ENCODE measurements at regions not wholly inside any gene's neighbourhood (a gene's known extent, or its start where the extent isn't known, plus 50 kb on each side); places are given as distances from the start of the nearest gene placed in this dataset.
A peak's percentile ranks its signal among the peaks of the same experiment; 100 is the strongest.
"Not testable (repeated sequence)": the region's sequence is repeated elsewhere in the genome, so short reads cannot be mapped to it uniquely, and the experiment has no call there.

GRCh38 chr16:86337581-86338402, 172.5 kb upstream of the FOXF1 start:
- peak; percentile 5 for DNase-seq

GRCh38 chr16:86338403-86339115, 171.8 kb upstream of the FOXF1 start:
- no peak for DNase-seq

DNA sequence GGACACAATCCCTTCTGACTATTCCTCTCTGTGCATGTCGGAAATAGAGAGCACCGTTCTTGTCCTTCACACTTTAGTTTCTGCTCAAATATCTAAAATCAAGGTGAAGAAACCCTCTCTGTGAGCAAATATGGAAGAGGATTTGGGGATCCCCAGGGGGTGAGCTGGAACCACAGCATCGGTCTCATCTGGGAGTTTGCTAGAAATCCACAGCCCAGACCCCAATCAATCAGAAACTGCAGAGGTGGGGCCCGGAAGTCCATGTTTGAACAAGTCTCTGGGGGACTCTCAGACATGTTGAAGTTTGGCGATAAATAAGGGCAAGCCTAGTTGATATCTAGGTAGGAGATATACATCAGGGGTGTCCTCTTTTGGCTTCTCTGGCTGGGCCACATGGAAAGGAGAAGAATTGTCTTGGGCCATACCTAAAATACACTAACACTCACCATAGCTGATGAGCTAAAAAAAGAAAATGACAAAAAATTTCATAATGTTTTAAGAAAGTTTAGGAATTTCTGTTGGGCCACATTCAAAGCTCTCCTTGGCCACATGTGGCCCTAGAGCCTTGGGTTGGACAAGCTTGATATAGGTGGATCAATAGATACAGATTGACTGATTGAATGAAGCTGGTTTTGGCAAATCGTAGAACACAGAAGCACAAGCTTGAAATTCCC, 168.0 kb upstream of the FOXF1 start:
- no peak for DNase-seq

- no peak for DNase-seq
Measured at GRCh38 chr16:86343027-86343795, 167.1 kb upstream of the FOXF1 start.

GRCh38 chr16:86343796-86344585, 166.3 kb upstream of the FOXF1 start:
- no peak for DNase-seq

- DNase-seq, result no peak
Measured at GRCh38 chr16:86344586-86344871, 165.8 kb upstream of the FOXF1 start.

GRCh38 chr16:86344881-86345280, 165.4 kb upstream of the FOXF1 start:
- DNase-seq, result no peak

DNA sequence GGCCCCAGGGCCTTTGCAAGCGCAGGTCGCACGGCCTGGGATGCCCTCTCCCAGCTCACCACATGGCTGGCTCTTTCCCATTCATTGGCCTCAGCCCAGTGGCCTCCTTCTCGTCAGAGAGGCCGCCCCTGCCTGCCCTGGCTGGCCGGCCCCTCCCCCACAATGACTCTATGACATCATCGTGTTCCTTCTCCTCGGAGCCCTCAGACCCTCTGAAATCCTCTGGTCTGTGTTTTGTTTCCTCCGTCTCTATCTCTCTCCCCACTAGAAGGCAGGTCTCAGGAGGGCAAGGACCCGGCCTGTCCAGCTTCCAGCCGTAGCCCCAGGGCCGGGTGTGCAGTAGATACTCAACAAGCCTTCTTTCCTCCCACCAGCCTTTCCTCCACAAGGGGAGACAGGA, 164.8 kb upstream of the FOXF1 start:
- no peak for DNase-seq

- no peak for DNase-seq
Measured at GRCh38 chr16:86346034-86346433, 164.3 kb upstream of the FOXF1 start.

DNA sequence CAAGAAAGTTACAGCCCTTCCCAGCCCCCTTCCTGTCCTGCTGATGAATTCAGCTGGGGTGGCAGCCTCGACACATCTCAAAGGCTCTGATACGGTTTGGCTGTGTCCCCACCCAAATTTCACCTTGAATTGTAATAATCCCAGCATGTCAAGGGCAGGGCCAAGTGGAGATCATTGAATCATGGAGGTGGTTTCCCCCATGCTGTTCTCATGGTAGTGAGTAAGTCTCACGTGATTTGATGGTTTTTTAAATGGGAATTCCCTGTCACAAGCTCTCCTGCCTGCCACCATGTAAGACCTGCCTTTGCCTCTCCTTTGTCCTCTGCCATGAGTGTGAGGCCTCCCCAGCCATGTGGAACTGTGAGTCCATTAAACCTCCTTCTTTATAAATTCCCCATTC, 163.2 kb upstream of the FOXF1 start:
- DNase-seq, result no peak

GRCh38 chr16:86347916-86348555, 162.3 kb upstream of the FOXF1 start:
- DNase-seq, result no peak

DNA sequence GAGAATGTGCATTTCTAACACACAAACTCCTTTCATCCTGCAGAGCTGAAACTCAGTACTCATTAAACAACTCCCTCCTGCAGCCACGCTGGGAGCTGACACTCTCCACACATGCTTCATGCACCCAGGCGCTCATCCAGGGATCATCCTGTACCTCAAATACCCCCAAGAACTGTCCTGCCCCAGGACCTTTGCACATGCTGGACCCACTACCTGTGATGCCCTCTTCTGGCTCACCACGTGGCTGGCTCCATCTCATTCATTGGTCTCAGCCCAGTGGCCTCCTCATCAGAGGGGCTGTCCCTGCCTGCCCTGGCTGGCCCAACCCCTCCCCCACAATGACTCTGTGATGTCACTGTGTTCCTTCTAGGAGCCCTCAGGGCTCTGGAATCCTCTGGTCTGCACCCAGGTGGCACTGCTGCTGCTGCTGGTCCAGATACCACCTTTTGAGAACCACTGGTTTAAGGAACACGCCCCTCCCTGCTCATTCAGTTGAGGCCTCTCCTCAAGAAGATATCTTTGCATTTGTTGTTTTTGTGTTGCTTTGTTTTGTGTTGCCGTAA, 160.9 kb upstream of the FOXF1 start:
- no peak for DNase-seq

DNA sequence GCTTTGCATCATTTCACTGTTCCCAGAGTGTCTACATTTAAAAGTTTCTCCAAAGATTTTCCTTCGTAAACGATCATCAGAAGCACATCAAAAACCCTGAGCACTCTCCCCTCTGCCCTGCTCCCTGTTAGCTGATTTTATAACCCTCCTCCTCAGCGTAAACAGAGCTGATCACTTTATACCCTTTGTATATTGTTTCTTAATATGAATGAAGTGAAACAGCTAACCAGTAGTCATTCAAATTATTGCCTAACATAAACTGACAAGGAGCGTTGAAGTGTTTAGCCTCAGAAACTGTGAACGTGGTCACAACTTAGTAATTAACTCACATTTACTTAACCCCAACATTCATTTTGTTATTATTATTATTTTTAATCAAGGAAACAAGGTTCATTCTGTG, 160.0 kb upstream of the FOXF1 start:
- no peak for DNase-seq

GRCh38 chr16:86351041-86351784, 159.1 kb upstream of the FOXF1 start:
- DNase-seq, result no peak

- not testable (repeated sequence) for DNase-seq
Measured at GRCh38 chr16:86351785-86352139, 158.6 kb upstream of the FOXF1 start.

GRCh38 chr16:86353148-86353547, 157.2 kb upstream of the FOXF1 start:
- DNase-seq, result no peak

DNA sequence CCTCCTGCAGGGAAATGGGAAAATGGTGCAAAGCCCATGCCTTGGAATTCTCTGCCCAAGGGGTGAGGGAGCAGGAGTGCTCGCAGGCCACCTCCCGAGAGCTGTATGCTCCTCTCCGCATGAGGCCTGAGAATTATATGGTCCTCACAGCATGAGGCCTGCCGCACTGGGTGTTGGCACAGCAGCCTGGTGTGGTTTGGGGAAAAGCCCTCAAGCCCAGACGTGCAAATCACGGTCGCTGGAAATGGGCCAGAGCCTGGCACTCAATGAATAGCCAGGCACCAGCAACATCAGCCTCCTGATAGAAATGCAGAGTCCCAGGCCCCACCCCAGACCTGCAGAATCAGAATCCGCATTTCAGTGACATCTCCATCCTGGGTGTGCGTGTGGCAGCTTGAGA, 156.4 kb upstream of the FOXF1 start:
- no peak for DNase-seq

DNA sequence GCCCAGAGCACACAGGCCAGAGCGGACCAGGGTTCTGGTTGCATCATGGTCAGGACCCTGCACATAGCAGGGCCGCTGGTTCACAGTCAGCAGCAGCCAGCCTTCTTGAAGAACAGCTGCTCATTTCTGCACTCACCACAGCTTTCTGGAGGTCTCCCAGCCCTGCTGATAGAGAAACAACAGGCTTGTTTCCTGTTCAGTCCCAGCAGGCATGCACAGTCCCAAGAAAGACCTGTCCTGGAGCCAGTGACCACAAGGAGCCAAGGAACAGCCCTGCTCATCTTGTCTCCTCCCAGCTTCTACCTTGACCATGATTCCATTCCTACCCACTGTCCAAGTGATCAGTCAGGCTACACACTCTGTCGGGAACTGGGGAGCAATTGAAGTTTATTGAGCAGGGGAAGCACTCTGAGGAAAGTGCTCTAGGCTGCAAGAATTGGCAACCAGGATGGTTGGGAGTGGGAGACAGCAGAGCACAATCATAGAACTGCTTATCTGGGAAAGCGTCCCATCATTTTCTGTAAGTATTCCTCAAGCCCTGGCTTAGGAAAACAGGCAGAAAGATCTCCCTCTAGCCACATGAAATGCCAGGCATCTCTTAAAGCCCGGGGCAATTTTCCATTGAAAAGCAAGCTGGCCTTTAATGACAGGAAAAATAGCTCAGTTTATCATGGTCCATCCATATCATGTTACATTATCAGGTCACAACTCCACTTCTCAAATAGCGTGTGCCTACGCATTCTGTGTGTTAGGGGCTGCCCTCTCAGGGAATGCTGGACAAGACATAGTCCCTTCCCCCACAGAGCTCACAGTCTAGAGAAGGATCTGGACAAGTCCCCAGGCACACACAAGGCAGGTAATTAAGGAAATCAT, 155.4 kb upstream of the FOXF1 start:
- no peak for DNase-seq

GRCh38 chr16:86355531-86355930, 154.8 kb upstream of the FOXF1 start:
- no peak for DNase-seq

- no peak for DNase-seq
Measured at GRCh38 chr16:86355951-86356350, 154.4 kb upstream of the FOXF1 start.

Measured in DMS53 (cell line).